Ascending aorta (tissue), 2 donors: ENCODE measurements at regions not wholly inside any gene's neighbourhood (a gene's known extent, or its start where the extent isn't known, plus 50 kb on each side); places are given as distances from the start of the nearest gene placed in this dataset.

ENCODE experiments used
- DNase-seq, 2 donors: peaks; one replicate each; pipeline ENCODE4 v3.0.0-alpha.2; 2019; ENCODE audit warnings: low spot score in 2 of 2
- H3K27ac ChIP-seq, 2 donors: fragments of 200-600 bp; sonication (generic); one replicate each; pipeline ENCODE4 v1.5.1; 2016 to 2017; ENCODE audit warnings: mild to moderate bottlenecking in 1 of 2
- H3K27me3 ChIP-seq: fragments of 200-600 bp; sonication (generic); one replicate; pipeline ENCODE4 v1.5.1; 2017
- H3K36me3 ChIP-seq, 2 donors: fragments of 200-600 bp; sonication (generic); one replicate each; pipeline ENCODE4 v1.5.1; 2016
- H3K4me1 ChIP-seq, 2 donors: fragments of 200-600 bp; sonication (generic); one replicate each; pipeline ENCODE4 v1.5.1; 2016 to 2017; ENCODE audit warnings: mild to moderate bottlenecking in 1 of 2
- H3K4me3 ChIP-seq, 2 donors: fragments of 200-600 bp; sonication (generic); one replicate each; pipeline ENCODE4 v1.5.1; 2016 to 2017; ENCODE audit warnings: mild to moderate bottlenecking in 1 of 2
- H3K9me3 ChIP-seq, 2 donors: fragments of 200-600 bp; sonication (generic); one replicate each; pipeline ENCODE4 v1.5.1; 2016
- CTCF ChIP-seq, 3 experiments: fragments of 200-600 bp in 2 of 3; fragments of 450-650 bp in 1 of 3; sonication (generic) in 2 of 3; IDR thresholded peaks; one replicate each; pipeline ENCODE4 v1.5.1; 2016 to 2019; ENCODE audit warnings: antibody characterized with exemption in 3 of 3, mild to moderate bottlenecking in 1 of 3, moderate library complexity in 1 of 3
- intact Hi-C: fragments of 100-400 bp; cut with DNase I; formaldehyde crosslinking; loops from one replicate; pipeline ENCODE4 v1.15.1; 2023

- no peak overlapping the region for H3K27ac ChIP-seq
- peaks cover 3 to 21% of the 10 kb centered on the region in 2 donors for H3K4me1 ChIP-seq
- no peaks in the 10 kb centered on the region for H3K9me3 ChIP-seq
- no peak for DNase-seq
- H3K36me3 ChIP-seq, result no peaks in the 10 kb centered on the region
- H3K4me3 ChIP-seq, result no peak overlapping the region
- no peaks in the 10 kb centered on the region for H3K27me3 ChIP-seq
- TF ChIP-seq CTCF (IDR thresholded peaks at IDR 0.05), result no peak
- intact Hi-C loops, result loop anchor here (10.0 kb wide), 2 partner anchors 590 to 740 kb away; no protein-coding TSS in a partner anchor
Measured at GRCh38 chr5:125415126-125415525, 668.7 kb upstream of the ZNF608 start.

GRCh38 chr5:125416055-125416454 is 669.6 kb upstream of the ZNF608 start:
- no peak overlapping the region for H3K4me3 ChIP-seq
- no peak overlapping the region for H3K27ac ChIP-seq
- intact Hi-C loops, result loop anchor here (10.0 kb wide), 2 partner anchors 589 to 741 kb away; no protein-coding TSS in a partner anchor
- no peaks in the 10 kb centered on the region for H3K9me3 ChIP-seq
- no peaks in the 10 kb centered on the region for H3K36me3 ChIP-seq
- H3K27me3 ChIP-seq, result no peaks in the 10 kb centered on the region
- DNase-seq, result no peak
- H3K4me1 ChIP-seq, result peaks cover 2 to 17% of the 10 kb centered on the region in 2 donors
- no peak for TF ChIP-seq CTCF (IDR thresholded peaks at IDR 0.05)

GRCh38 chr5:125421006-125421405 is 674.6 kb upstream of the ZNF608 start:
- no peaks in the 10 kb centered on the region for H3K9me3 ChIP-seq
- no peak overlapping the region for H3K4me3 ChIP-seq
- no peak overlapping the region for H3K27ac ChIP-seq
- no peaks in the 10 kb centered on the region for H3K36me3 ChIP-seq
- no peaks in the 10 kb centered on the region for H3K4me1 ChIP-seq
- DNase-seq, result no peak
- H3K27me3 ChIP-seq, result no peaks in the 10 kb centered on the region
- no peak for TF ChIP-seq CTCF (IDR thresholded peaks at IDR 0.05)
- intact Hi-C loops, result no loop called here

GRCh38 chr5:125422342-125422741 is 675.9 kb upstream of the ZNF608 start:
- intact Hi-C loops, result no loop called here
- Histone ChIP-seq H3K9me3 (no peaks in the 10 kb centered on the region), H3K36me3 (no peaks in the 10 kb centered on the region), H3K4me1 (no peaks in the 10 kb centered on the region), H3K27me3 (no peaks in the 10 kb centered on the region), H3K27ac (no peak overlapping the region), H3K4me3 (no peak overlapping the region)
- DNase-seq, result no peak
- no peak for TF ChIP-seq CTCF (IDR thresholded peaks at IDR 0.05)

- no peaks in the 10 kb centered on the region for H3K36me3 ChIP-seq
- H3K4me3 ChIP-seq, result no peak overlapping the region
- H3K27me3 ChIP-seq, result no peaks in the 10 kb centered on the region
- no peaks in the 10 kb centered on the region for H3K4me1 ChIP-seq
- no peak for TF ChIP-seq CTCF (IDR thresholded peaks at IDR 0.05)
- intact Hi-C loops, result no loop called here
- H3K27ac ChIP-seq, result no peak overlapping the region
- peaks cover 0 to 5% of the 10 kb centered on the region in 2 donors for H3K9me3 ChIP-seq
- DNase-seq, result no peak
Measured at GRCh38 chr5:125424402-125425141, 678.1 kb upstream of the ZNF608 start.
